DMS53 (cell line): ENCODE measurements at regions not wholly inside any gene's neighbourhood (a gene's known extent, or its start where the extent isn't known, plus 50 kb on each side); places are given as distances from the start of the nearest gene placed in this dataset.
"Not testable (repeated sequence)": the region's sequence is repeated elsewhere in the genome, so short reads cannot be mapped to it uniquely, and the experiment has no call there.

Source experiments
- DNase-seq: peaks from one replicate; lab custom pipeline; 2025; lab: John Stamatoyannopoulos, UW

DNA sequence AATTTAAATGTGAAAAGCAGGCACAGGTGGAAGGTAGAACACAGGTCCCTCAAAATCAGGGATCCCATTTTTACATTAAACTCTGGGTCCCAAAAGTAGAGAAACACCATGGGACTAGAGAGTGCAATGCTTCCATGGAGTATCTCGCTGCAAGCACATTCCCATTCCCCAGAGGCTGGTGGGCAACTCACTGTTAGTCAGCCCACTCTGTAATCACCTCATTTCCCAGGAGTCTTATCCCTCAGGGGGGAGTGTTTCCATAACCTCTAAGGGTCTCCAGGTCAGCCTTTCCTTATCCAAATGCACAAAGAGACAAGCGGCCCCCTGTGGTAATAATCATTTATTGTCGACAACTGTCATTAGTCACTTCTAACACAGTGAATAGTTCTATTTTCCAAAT lies 490.1 kb upstream of the LRRC7 start:
- DNase-seq = no peak

- no peak for DNase-seq
Measured at GRCh38 chr1:69081668-69082067, 486.1 kb upstream of the LRRC7 start.

- DNase-seq = no peak
Measured at GRCh38 chr1:69082312-69082711, 485.4 kb upstream of the LRRC7 start.

GRCh38 chr1:69086148-69086547 lies 481.6 kb upstream of the LRRC7 start:
- no peak for DNase-seq

GRCh38 chr1:69088571-69088970 lies 479.2 kb upstream of the LRRC7 start:
- DNase-seq = no peak

DNA sequence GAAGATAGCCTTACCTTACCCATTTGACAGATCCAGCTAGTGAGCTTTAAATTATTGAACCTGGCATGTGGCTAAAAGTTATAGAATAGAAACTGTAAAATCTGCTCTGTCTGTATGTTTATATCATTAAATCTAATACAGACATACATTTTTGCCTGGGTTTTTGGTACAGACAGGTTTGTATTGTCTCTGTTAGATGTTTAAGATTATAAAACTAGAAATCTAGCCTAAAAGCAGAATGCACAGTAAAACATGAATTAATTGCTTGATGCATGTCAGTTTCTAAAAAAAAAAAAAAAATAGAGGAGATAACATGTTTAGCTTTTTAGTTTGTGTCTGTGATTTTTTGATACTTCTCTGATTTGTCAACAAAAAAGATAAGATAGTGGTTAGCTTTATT lies 477.6 kb upstream of the LRRC7 start:
- no peak for DNase-seq

DNA sequence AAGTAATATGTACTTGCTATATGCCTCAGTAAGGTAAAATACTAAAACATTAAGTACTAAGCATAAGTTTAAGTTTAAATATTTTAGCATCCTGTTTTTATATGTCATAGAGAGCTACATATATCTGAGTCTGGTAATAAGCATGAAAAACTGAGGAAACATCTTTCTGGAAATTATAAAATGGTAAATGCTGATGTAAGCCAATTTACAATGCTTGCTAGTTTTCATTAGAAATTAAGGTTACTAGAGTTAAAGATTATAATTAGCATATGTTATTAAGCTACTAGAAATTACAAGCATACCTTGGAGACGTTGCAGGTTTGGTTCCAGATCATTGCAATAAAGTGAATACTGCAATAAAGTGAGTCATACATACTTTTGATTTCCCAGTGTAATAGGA lies 477.0 kb upstream of the LRRC7 start:
- no peak for DNase-seq

DNA sequence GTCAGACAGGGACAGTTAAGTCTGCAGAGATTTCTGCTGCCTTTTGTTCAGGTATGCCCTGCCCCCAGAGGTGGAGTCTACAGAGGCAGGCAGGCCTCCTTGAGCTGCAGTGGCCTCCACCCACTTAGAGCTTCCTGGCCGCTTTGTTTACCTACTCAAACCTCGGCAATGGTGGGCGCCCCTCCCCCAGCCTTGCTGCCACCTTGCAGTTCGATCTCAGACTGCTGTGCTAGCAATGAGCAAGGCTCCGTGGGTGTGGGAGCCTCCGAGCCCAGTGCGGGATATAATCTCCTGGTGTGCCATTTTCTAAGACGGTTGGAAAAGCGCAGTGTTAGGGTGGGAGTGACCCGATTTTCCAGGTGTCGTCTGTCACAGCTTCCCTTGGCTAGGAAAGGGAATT lies 465.7 kb upstream of the LRRC7 start:
- not testable (repeated sequence) for DNase-seq

DNA sequence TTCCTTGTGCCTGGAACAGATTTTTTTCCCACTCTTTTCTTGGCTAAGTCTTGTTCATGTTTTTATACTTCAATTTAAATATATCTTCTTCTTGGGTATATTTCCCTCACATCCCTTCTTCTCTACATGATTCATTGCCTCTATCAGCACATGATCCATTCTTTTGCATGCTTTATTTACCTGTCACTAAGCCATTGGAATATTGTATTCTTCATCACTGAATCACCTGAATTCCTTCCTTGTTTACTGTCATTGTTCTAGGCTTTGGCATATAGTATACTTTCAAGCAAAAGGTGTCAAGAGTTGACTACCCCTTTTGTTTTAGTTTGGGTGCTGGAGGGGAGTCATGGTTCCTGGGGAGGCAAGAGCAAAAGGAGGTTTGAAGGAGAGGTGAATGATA lies 464.5 kb upstream of the LRRC7 start:
- DNase-seq = no peak

DNA sequence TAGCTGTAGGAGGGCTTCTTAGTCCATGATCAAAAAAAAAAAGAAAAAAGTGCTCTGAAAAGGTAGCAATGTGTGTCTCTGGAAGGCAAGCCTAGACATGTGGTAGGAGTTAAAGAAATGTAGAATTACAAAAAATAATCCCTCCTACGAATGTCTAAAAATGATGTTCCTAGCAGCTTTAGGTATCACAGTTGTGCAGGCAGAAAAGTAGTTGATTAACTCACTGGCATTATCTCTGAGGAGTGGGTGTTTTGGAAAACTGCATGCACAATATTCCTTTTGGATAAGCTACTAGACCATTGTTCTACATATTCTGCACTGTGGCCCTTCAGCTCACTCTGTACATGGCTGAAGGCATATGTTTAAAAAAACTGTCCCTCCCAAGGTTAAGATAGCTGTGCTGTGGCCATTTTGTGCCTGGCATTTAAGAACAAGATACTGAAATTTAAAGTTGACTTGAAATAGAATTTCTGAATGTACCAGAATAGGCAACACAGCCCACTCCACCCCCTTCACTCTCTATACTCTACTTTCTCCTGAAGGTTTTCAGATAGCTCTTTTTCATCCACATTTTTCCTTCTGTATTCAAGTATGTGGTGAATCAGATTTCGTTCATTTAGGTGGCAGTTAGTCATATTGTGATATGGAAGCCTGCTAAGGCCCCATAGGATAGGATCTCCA lies 463.9 kb upstream of the LRRC7 start:
- no peak for DNase-seq

- DNase-seq = no peak
Measured at GRCh38 chr1:69104894-69105293, 462.8 kb upstream of the LRRC7 start.

- peak; percentile 21 for DNase-seq
Measured at GRCh38 chr1:69109277-69109676, 458.4 kb upstream of the LRRC7 start.

- no peak for DNase-seq
Measured at GRCh38 chr1:69110851-69111250, 456.9 kb upstream of the LRRC7 start.

DNA sequence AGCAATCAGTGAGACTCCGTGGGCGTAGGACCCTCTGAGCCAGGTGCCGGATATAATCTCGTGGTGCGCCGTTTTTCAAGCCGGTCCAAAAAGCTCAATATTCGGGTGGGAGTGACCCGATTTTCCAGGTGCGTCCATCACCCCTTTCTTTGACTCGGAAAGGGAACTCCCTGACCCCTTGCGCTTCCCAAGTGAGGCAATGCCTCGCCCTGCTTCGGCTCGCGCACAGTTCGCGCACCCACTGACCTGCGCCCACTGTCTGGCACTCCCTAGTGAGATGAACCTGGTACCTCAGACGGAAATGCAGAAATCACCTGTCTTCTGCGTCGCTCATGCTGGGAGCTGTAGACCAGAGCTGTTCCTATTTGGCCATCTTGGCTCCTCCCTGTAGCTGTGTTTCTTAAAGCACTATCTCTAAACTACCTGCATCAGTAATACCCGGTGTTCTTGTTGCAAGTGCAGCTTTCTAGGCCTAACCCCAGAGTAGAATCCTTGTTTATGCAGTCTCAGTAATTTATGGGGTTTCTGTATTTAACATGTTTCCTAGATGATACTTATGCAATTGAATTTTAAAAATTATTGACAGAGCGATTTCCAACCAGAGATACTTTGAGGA lies 447.5 kb upstream of the LRRC7 start:
- peak; percentile 57 for DNase-seq

- DNase-seq = no peak
Measured at GRCh38 chr1:69120817-69121216, 446.9 kb upstream of the LRRC7 start.

GRCh38 chr1:69121723-69122122 lies 446.0 kb upstream of the LRRC7 start:
- DNase-seq = no peak

- DNase-seq = no peak
Measured at GRCh38 chr1:69122373-69122772, 445.3 kb upstream of the LRRC7 start.

DNA sequence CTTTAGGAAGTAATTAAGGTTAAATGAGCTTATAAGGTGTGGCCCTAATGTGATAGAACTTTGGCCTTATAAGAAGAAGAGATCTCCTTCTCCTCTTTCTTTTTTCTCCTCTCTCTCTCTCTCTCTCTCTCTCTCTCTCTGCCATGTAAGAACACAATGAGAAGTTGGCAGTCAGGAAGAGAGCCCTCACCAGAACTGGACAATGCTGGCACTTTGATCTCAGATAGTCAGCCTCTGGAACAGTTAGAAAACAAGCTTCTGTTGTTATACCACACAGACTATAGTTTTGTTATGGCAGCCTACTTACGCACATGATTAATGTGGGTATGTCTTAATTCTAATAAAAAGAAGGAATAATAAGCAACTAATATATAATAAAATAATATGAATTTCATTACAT lies 444.2 kb upstream of the LRRC7 start:
- no peak for DNase-seq

DNA sequence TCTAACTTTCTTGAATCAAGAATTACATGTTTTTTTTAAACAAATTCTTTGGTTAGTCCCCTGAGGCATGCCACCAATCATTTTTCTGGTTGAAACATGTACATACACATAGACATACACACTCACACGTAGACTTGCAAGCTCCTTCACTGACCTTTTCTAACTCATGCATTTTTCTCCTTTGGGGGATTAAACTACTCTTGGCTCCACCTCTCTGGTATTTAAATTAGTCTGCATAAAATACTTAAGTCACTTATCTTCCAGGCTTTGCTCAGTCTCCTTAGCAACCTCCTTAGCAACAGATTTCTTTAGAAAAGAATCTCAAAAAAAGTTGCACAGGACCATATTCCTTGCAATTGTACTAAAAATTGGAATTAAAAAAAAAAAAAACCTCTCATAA lies 440.9 kb upstream of the LRRC7 start:
- no peak for DNase-seq

GRCh38 chr1:69128204-69128603 lies 439.5 kb upstream of the LRRC7 start:
- DNase-seq = no peak

- no peak for DNase-seq
Measured at GRCh38 chr1:69129538-69129937, 438.2 kb upstream of the LRRC7 start.

DNA sequence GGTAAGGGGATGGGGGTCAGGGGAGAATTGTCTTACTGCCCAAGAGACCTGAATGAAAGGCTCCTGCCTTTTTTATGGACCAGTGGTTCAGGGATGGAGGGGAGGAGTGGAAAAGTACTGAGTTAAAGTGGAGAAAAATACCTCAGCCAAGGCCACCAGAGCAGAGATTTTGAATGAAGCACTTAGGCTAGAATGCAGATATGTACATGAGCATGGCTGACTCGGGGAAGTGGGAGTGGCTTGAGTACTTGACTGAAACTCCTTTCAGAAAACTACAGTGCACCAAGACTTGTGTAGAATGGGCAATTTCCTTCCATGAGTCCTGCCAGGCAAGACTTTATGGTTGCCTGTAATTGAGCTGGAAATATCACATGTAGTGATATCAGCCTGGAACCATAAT lies 429.6 kb upstream of the LRRC7 start:
- DNase-seq = no peak

DNA sequence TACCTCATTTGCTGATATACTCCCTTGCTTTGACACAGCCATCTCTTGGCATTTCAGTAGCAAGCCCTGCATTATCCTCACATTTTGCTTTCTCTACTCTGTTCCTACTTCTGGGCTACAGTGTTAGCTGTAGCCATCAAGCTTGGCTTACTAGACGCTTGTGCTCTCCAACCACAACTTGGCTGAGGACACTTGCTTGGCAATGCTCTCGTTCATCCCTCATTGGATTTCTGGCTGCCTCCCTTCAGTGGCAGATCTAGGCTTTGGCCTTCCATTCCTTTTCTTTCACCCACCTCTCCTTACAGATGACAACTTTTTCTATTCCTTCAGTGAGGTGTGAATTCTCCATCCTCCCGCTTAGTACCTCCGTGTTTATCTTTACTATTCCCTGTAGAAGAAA lies 428.7 kb upstream of the LRRC7 start:
- no peak for DNase-seq

DNA sequence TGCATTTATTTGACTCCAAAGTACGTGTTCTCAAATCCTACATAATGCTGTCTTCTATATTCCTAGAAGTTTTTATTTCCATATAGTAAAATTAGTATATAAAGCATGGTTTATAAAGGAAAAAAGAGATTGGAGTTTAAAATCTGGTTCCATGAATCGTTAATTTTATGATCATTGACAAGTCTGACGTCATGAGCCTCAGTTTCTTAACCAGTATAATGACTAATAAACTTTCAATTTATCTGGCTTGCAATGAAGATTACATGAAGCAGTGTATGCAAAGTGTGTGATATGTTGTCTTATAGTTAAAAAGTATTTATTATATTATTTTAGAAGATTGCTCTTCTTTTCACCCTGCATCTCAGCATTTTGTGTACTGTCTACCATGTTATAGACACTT lies 421.4 kb upstream of the LRRC7 start:
- no peak for DNase-seq
